IMR-90 (cell line): ENCODE measurements at regions not wholly inside any gene's neighbourhood (a gene's known extent, or its start where the extent isn't known, plus 50 kb on each side); places are given as distances from the start of the nearest gene placed in this dataset.

Source experiments
- ATAC-seq: fragments of 200-7000 bp; cut with Tn5 transposase; 2 replicates; pipeline ENCODE4 v1.9.1; 2020; ENCODE audit warnings: low read depth, mild to moderate bottlenecking, moderate library complexity
- BruUV-seq: library from RNA; stranded (reverse); fragments of 400-500 nt; replicated peaks from 2 replicates; lab custom pipeline; 2021; lab: Mats Ljungman, UMichigan
- CTCF ChIA-PET: fragments of 300-600 bp; formaldehyde crosslinking; extraction: SDS; loops from one replicate; lab custom pipeline; 2021; ENCODE audit warnings: antibody characterized with exemption; lab: Yijun Ruan, JAX
- POLR2A ChIA-PET: fragments of 300-600 bp; sonication (Branson Sonifier 250); formaldehyde crosslinking; loops from one replicate; lab custom pipeline; 2022; ENCODE audit warnings: antibody characterized with exemption; ENCODE audit not compliant: unreplicated experiment; lab: Charles Lee
- DNase-seq: peaks from one replicate; pipeline ENCODE4 v3.0.0; 2013
- H2AFZ ChIP-seq: replicated peaks from 2 replicates; pipeline ENCODE3; 2013; ENCODE audit warnings: low read length, mild to moderate bottlenecking; ENCODE audit not compliant: poor library complexity
- H2AK5ac ChIP-seq: 2 replicates; pipeline ENCODE4 v1.6.1; 2013; ENCODE audit warnings: low read depth, low read length, inconsistent platforms
- H2AK9ac ChIP-seq: replicated peaks from 2 replicates; pipeline ENCODE3; 2013; ENCODE audit warnings: mild to moderate bottlenecking, low read depth, low read length, moderate library complexity; ENCODE audit not compliant: poor library complexity
- H2BK120ac ChIP-seq: 2 replicates; pipeline ENCODE4 v1.6.1; 2013; ENCODE audit warnings: low read depth, low read length, inconsistent platforms
- H2BK15ac ChIP-seq: 3 replicates; pipeline ENCODE4 v1.6.1; 2013; ENCODE audit warnings: low read depth, low read length, inconsistent platforms
- H2BK20ac ChIP-seq: 2 replicates; pipeline ENCODE4 v1.6.1; 2013; ENCODE audit warnings: low read depth, mild to moderate bottlenecking, inconsistent platforms, low read length, moderate library complexity
- H2BK5ac ChIP-seq: 2 replicates; pipeline ENCODE4 v1.6.1; 2013; ENCODE audit warnings: mild to moderate bottlenecking, low read depth, low read length, inconsistent platforms; ENCODE audit not compliant: poor library complexity, severe bottlenecking
- H3K14ac ChIP-seq: replicated peaks from 2 replicates; pipeline ENCODE4 v1.6.1; 2013; ENCODE audit warnings: low read depth, low read length, inconsistent platforms
- H3K18ac ChIP-seq: 2 replicates; pipeline ENCODE4 v1.6.1; 2013; ENCODE audit warnings: low read depth, low read length, control low read depth
- H3K23ac ChIP-seq: 2 replicates; pipeline ENCODE4 v1.6.1; 2013; ENCODE audit warnings: low read depth, low read length, inconsistent platforms
- H3K27ac ChIP-seq: 2 replicates; pipeline ENCODE4 v1.5.1; 2013; ENCODE audit warnings: mild to moderate bottlenecking, control low read depth, low read length; ENCODE audit not compliant: insufficient read depth
- H3K27me3 ChIP-seq: 2 replicates; pipeline ENCODE4 v1.6.1; 2013; ENCODE audit warnings: low read length; ENCODE audit not compliant: control insufficient read depth, insufficient read depth
- H3K36me3 ChIP-seq: 2 replicates; pipeline ENCODE4 v1.6.1; 2013; ENCODE audit warnings: low read length, mixed read lengths; ENCODE audit not compliant: control insufficient read depth, insufficient read depth
- H3K4ac ChIP-seq: 2 replicates; pipeline ENCODE4 v1.6.1; 2013; ENCODE audit warnings: low read depth, low read length, inconsistent platforms
- H3K4me1 ChIP-seq: 2 replicates; pipeline ENCODE4 v1.6.1; 2013; ENCODE audit warnings: low read length, mixed read lengths; ENCODE audit not compliant: control insufficient read depth, insufficient read depth
- H3K4me2 ChIP-seq: 2 replicates; pipeline ENCODE4 v1.6.1; 2013; ENCODE audit warnings: low read depth, mild to moderate bottlenecking, control low read depth, low read length, moderate library complexity
- H3K4me3 ChIP-seq: 2 replicates; pipeline ENCODE4 v1.5.1; 2013; ENCODE audit warnings: low read depth, mild to moderate bottlenecking, control low read depth, low read length, moderate library complexity; ENCODE audit not compliant: insufficient read depth
- H3K56ac ChIP-seq: 2 replicates; pipeline ENCODE4 v1.6.1; 2013; ENCODE audit warnings: low read length, inconsistent platforms; ENCODE audit not compliant: insufficient read depth; ENCODE audit errors: extremely low read depth
- H3K79me1 ChIP-seq, 2 experiments: 2 replicates each; pipeline ENCODE4 v1.6.1; 2013; ENCODE audit warnings: low read length in 2 of 2, inconsistent platforms in 1 of 2, low read depth in 1 of 2
- H3K9ac ChIP-seq: 2 replicates; pipeline ENCODE4 v1.6.1; 2013; ENCODE audit warnings: low read depth, low read length, control low read depth
- H3K9me1 ChIP-seq: 2 replicates; pipeline ENCODE4 v1.6.1; 2013; ENCODE audit warnings: low read length, inconsistent platforms; ENCODE audit not compliant: insufficient read depth
- H3K9me3 ChIP-seq: 2 replicates; pipeline ENCODE4 v1.6.1; 2013; ENCODE audit warnings: low read length; ENCODE audit not compliant: control insufficient read depth, insufficient read depth
- H4K20me1 ChIP-seq: 2 replicates; pipeline ENCODE4 v1.6.1; 2013; ENCODE audit warnings: low read length, inconsistent platforms; ENCODE audit not compliant: insufficient read depth
- H4K5ac ChIP-seq: 2 replicates; pipeline ENCODE4 v1.6.1; 2013; ENCODE audit warnings: mild to moderate bottlenecking, low read depth, low read length, control low read depth
- H4K8ac ChIP-seq, 2 experiments: 2 replicates each; pipeline ENCODE4 v1.6.1; 2013; ENCODE audit warnings: low read depth in 2 of 2, low read length in 2 of 2, control low read depth in 1 of 2, inconsistent platforms in 1 of 2
- H4K91ac ChIP-seq: 2 replicates; pipeline ENCODE4 v1.6.1; 2013; ENCODE audit warnings: low read depth, low read length, inconsistent platforms; ENCODE audit not compliant: insufficient read depth
- BHLHE40 ChIP-seq: fragments of 150-350 bp; IDR thresholded peaks from 2 replicates; pipeline ENCODE4 v1.6.1; 2016; ENCODE audit warnings: mild to moderate bottlenecking, low read depth, low read length
- WGBS, 2 experiments: methylation state at CpG; one replicate each; pipeline versions ENCODE4 v1.1.5 to v1.1.7; 2013; ENCODE audit warnings: missing lambda C conversion rate in 2 of 2; ENCODE audit not compliant: insufficient read length in 1 of 2; ENCODE audit errors: extremely low coverage in 2 of 2; 5-methylcytosine and 5-hydroxymethylcytosine counted together
- dilution Hi-C: fragments of 300-500 bp; cut with HindIII; formaldehyde crosslinking; loops from one replicate; pipeline ENCODE4 v1.14.3; 2018; ENCODE audit warnings: low sequenced_read_pairs; ENCODE audit not compliant: unreplicated experiment
- in situ Hi-C: fragments of 300-500 bp; cut with MboI; formaldehyde crosslinking; loops from 3 replicates; pipeline ENCODE4 v1.14.3; 2019; ENCODE audit warnings: low sequenced_read_pairs, inconsistent platforms, mixed read lengths
- intact Hi-C: fragments of 100-400 bp; cut with micrococcal nuclease; formaldehyde crosslinking; loops from 2 replicates; pipeline ENCODE4 v1.10.0; 2022

GRCh38 chr3:118196183-118196582 lies 838.5 kb downstream of the IGSF11 start:
- no peaks in the 10 kb centered on the region for H3K9me1 ChIP-seq
- no peak overlapping the region for H3K27ac ChIP-seq
- H3K9ac ChIP-seq: no peak overlapping the region
- no peak overlapping the region for H4K91ac ChIP-seq
- H2BK20ac ChIP-seq: no peak overlapping the region
- in situ Hi-C loops (no loop called here), dilution Hi-C loops (no loop called here), intact Hi-C loops (no loop called here)
- H3K4me1 ChIP-seq: no peaks in the 10 kb centered on the region
- ChIA-PET POLR2A (no interaction called here), CTCF (no interaction called here)
- no peak overlapping the region for H4K8ac ChIP-seq
- DNase-seq: no peak
- no peak overlapping the region for H2BK120ac ChIP-seq
- no peaks in the 10 kb centered on the region for H4K20me1 ChIP-seq
- H3K36me3 ChIP-seq: no peaks in the 10 kb centered on the region
- no peak overlapping the region for H2AK9ac ChIP-seq
- no peak overlapping the region for H2AFZ ChIP-seq
- no peaks in the 10 kb centered on the region for H3K79me1 ChIP-seq
- H2AK5ac ChIP-seq: no peak overlapping the region
- no peak overlapping the region for H3K14ac ChIP-seq
- TF ChIP-seq BHLHE40: no peak
- no peak overlapping the region for H3K18ac ChIP-seq
- H4K5ac ChIP-seq: no peak overlapping the region
- H3K56ac ChIP-seq: no peak overlapping the region
- BruUV-seq: no TSS peak
- no peaks in the 10 kb centered on the region for H3K27me3 ChIP-seq
- WGBS, 2 experiments: no CpG with 5 or more reads among the region's 1 CpG
- H3K23ac ChIP-seq: no peak overlapping the region
- H2BK15ac ChIP-seq: no peak overlapping the region
- no peak overlapping the region for H3K4ac ChIP-seq
- no peak overlapping the region for H2BK5ac ChIP-seq
- H3K4me2 ChIP-seq: no peak overlapping the region
- no peak overlapping the region for H3K4me3 ChIP-seq
- no peak for ATAC-seq
- no peaks in the 10 kb centered on the region for H3K9me3 ChIP-seq
